PFSK-1 (cell line): ENCODE measurements at regions not wholly inside any gene's neighbourhood (a gene's known extent, or its start where the extent isn't known, plus 50 kb on each side); places are given as distances from the start of the nearest gene placed in this dataset.

Experiments used
- FOXP2 ChIP-seq: optimal IDR thresholded peaks from 2 replicates; pipeline ENCODE3; 2011; ENCODE audit warnings: borderline replicate concordance, control low read depth, inconsistent platforms; ENCODE audit not compliant: insufficient read depth; ENCODE audit errors: extremely low read length, extremely low read depth
- POLR2AphosphoS5 ChIP-seq: IDR thresholded peaks from 2 replicates; pipeline ENCODE4 v1.6.1; 2012; ENCODE audit warnings: low read depth, mild to moderate bottlenecking, control low read depth, low read length, moderate library complexity
- SIN3A ChIP-seq: IDR thresholded peaks from 2 replicates; pipeline ENCODE4 v1.6.1; 2012; ENCODE audit warnings: mild to moderate bottlenecking, low read length, moderate library complexity, borderline replicate concordance; ENCODE audit not compliant: insufficient read depth
- TAF1 ChIP-seq: IDR thresholded peaks from 2 replicates; pipeline ENCODE4 v1.6.1; 2012; ENCODE audit warnings: low read length, control low read depth, borderline replicate concordance; ENCODE audit not compliant: insufficient read depth
- TF ChIP-seq, protein P1 (sequence below), 2 experiments: IDR thresholded peaks; 2 replicates each; pipeline versions ENCODE4 v1.6.1 to v1.8.0; 2011 to 2012; ENCODE audit warnings: low read depth in 2 of 2, low read length in 2 of 2, control low read depth in 1 of 2, inconsistent platforms in 1 of 2, mild to moderate bottlenecking in 1 of 2, moderate library complexity in 1 of 2; ENCODE audit not compliant: insufficient read depth in 1 of 2

DNA sequence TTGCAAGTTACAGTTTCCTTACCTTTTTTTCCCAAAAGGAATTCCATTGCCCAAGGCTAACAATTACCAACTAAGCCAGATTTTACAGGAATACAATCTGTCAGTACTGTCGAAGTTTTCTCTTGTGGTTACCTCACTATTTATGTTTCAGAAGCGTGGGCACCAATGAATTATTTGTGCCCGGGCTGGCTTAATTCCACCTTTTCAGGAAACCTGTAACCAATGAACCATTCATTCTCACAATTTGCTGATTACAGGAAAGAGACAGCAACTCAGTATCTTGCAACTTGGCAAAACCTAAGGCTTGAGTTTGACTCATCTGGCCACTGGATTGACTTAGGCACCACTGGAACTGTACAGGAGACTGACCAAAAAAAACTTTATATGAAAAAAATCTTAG lies 485.6 kb downstream of the INHBA start:
- TF ChIP-seq FOXP2: no peak
- no peak for TF ChIP-seq POLR2AphosphoS5
- TF ChIP-seq SIN3A: no peak
- TF ChIP-seq TAF1: no peak
- TF ChIP-seq, protein P1, sequence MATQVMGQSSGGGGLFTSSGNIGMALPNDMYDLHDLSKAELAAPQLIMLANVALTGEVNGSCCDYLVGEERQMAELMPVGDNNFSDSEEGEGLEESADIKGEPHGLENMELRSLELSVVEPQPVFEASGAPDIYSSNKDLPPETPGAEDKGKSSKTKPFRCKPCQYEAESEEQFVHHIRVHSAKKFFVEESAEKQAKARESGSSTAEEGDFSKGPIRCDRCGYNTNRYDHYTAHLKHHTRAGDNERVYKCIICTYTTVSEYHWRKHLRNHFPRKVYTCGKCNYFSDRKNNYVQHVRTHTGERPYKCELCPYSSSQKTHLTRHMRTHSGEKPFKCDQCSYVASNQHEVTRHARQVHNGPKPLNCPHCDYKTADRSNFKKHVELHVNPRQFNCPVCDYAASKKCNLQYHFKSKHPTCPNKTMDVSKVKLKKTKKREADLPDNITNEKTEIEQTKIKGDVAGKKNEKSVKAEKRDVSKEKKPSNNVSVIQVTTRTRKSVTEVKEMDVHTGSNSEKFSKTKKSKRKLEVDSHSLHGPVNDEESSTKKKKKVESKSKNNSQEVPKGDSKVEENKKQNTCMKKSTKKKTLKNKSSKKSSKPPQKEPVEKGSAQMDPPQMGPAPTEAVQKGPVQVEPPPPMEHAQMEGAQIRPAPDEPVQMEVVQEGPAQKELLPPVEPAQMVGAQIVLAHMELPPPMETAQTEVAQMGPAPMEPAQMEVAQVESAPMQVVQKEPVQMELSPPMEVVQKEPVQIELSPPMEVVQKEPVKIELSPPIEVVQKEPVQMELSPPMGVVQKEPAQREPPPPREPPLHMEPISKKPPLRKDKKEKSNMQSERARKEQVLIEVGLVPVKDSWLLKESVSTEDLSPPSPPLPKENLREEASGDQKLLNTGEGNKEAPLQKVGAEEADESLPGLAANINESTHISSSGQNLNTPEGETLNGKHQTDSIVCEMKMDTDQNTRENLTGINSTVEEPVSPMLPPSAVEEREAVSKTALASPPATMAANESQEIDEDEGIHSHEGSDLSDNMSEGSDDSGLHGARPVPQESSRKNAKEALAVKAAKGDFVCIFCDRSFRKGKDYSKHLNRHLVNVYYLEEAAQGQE (IDR thresholded peaks at IDR 0.05; ENCODE audit: insufficient read depth in 1 of 2, low read depth in 2 of 2, low read length in 2 of 2): no peak

DNA sequence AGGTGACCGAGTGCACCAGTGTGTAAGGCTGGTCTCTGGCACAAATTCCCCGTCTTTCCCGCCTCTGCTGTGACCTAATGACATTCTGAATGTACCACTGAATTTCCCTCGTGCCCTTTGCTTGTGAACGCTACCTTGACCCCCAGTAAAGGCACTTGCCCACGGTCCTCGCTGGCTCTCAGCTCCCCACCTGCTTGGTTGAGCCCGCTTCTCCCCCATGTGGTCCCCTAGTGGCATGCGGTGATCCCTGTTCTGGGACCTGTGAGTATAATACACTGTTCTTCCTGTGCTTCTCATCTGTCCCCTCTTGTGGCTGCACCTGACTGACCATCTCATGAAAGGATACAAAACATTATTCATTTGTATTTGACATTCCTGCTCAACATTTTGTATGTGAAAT lies 495.7 kb downstream of the INHBA start:
- TF ChIP-seq SIN3A (no peak), TAF1 (no peak)
- TF ChIP-seq, protein P1 (IDR thresholded peaks at IDR 0.05; ENCODE audit: insufficient read depth in 1 of 2, low read depth in 2 of 2, low read length in 2 of 2): no peak

DNA sequence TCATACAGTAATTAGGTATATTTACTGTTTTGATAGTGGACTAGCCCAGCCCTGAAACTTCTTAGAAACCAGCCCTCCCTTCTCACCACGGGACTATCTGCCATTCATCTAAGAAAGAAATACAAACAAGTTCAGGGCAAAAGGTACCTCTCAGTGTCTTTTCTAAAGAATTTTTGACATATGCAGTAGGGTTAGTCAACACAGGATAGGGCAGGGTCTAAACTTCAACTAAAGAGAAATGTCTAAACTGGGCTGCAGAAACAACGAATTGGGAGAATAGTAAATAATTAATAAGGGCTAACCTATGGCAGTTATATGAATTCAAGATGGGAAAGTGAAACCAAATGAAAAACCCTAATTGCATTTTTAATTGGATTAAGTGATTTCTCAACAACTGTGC lies 496.6 kb downstream of the INHBA start:
- TF ChIP-seq TAF1: no peak
- TF ChIP-seq POLR2AphosphoS5: no peak
- TF ChIP-seq, protein P1 (IDR thresholded peaks at IDR 0.05; ENCODE audit: insufficient read depth in 1 of 2, low read depth in 2 of 2, low read length in 2 of 2): no peak
- TF ChIP-seq FOXP2: no peak
- no peak for TF ChIP-seq SIN3A

DNA sequence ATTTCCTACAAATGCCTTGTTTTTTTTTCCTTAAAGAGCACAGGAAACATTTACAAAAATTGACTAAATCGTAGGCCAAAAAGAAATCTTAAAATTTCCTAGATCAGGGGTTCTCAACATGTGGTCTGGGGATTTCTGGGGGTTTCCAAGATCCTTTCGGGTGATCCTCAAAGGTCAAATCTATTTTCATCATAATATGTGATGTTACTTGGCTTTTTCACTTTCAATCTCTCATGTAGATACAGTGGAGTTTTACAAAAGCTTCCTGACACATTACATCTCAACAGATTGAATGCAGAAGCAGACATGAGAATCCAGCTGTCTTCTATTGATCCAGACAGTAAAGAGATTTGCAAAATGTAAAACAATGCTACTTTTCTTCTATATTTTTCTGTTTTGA lies 497.3 kb downstream of the INHBA start:
- no peak for TF ChIP-seq SIN3A
- TF ChIP-seq, protein P1 (IDR thresholded peaks at IDR 0.05; ENCODE audit: insufficient read depth in 1 of 2, low read depth in 2 of 2, low read length in 2 of 2): no peak
- TF ChIP-seq POLR2AphosphoS5: no peak
- no peak for TF ChIP-seq FOXP2
- TF ChIP-seq TAF1: no peak

DNA sequence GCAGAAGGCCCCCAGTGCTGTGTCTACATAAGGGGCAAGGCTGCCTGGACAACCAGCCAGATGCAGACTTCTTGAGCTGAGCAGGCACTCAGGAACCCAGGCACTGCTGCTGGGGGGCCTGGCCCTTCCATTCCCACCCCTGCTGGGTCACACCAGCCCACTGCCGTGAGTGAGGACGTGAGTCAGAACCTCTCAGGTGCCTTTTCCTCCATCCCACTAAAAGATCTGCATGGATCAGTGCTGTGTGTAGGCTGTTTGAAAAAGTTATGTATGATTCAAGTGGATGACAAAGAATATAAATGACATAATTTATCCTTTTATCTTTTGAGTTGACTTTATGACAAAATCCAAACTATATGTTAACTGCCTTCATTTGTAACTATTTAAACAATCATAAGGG lies 499.3 kb downstream of the INHBA start:
- TF ChIP-seq SIN3A: no peak
- no peak for TF ChIP-seq POLR2AphosphoS5
- TF ChIP-seq TAF1: no peak
- no peak for TF ChIP-seq FOXP2
- TF ChIP-seq, protein P1 (IDR thresholded peaks at IDR 0.05; ENCODE audit: insufficient read depth in 1 of 2, low read depth in 2 of 2, low read length in 2 of 2): no peak
